ENCODE measurements at regions not wholly inside any gene's neighbourhood (a gene's known extent, or its start where the extent isn't known, plus 50 kb on each side); places are given as distances from the start of the nearest gene placed in this dataset.

- Histone ChIP-seq H3K27me3 (ENCODE audit: control insufficient read depth, low read length) (no peaks in the 10 kb centered on the region), H3K9me2 (replicated peaks; ENCODE audit: control insufficient read depth, low read length) (no peaks in the 10 kb centered on the region; the same call in 1 of the 2 replicates), H3K79me2 (ENCODE audit: control insufficient read depth, low read length) (no peaks in the 10 kb centered on the region), H3K9me3 (ENCODE audit: control insufficient read depth, insufficient read depth, low read length) (no peaks in the 10 kb centered on the region), H3F3A (ENCODE audit: control insufficient read depth, insufficient read depth) (no peaks in the 10 kb centered on the region), H3K36me3 (ENCODE audit: control insufficient read depth, low read length) (no peaks in the 10 kb centered on the region), H3K4me1 (ENCODE audit: control insufficient read depth, low read length) (no peaks in the 10 kb centered on the region), H4K20me1 (ENCODE audit: control insufficient read depth, insufficient read depth, low read depth, low read length) (no peaks in the 10 kb centered on the region), H3K4me3 (ENCODE audit: low read length) (no peak overlapping the region), H3K4me2 (ENCODE audit: low read length) (no peak overlapping the region), H3K27ac (ENCODE audit: low read depth, low read length) (no peak overlapping the region)
- TF ChIP-seq EZH2phosphoT487 (IDR thresholded peaks at IDR 0.05; ENCODE audit: borderline replicate concordance, low read length) (no peak), CTCF (IDR thresholded peaks at IDR 0.05; ENCODE audit: low read depth, low read length, poor library complexity, severe bottlenecking) (no peak)
Observed at GRCh38 chr16:60558936-60559335, 1477.3 kb downstream of the CDH8 start.

GRCh38 chr16:60553090-60553757 is 1483.0 kb downstream of the CDH8 start:
- Histone ChIP-seq H4K20me1 (ENCODE audit: control insufficient read depth, insufficient read depth, low read depth, low read length) (no peaks in the 10 kb centered on the region), H3K36me3 (ENCODE audit: control insufficient read depth, low read length) (no peaks in the 10 kb centered on the region), H3K4me2 (ENCODE audit: low read length) (no peak overlapping the region), H3K4me3 (ENCODE audit: low read length) (no peak overlapping the region), H3K4me1 (ENCODE audit: control insufficient read depth, low read length) (no peaks in the 10 kb centered on the region), H3F3A (ENCODE audit: control insufficient read depth, insufficient read depth) (no peaks in the 10 kb centered on the region), H3K27ac (ENCODE audit: low read depth, low read length) (no peak overlapping the region), H3K9me3 (ENCODE audit: control insufficient read depth, insufficient read depth, low read length) (no peaks in the 10 kb centered on the region), H3K79me2 (ENCODE audit: control insufficient read depth, low read length) (no peaks in the 10 kb centered on the region), H3K9me2 (replicated peaks; ENCODE audit: control insufficient read depth, low read length) (no peaks in the 10 kb centered on the region), H3K27me3 (ENCODE audit: control insufficient read depth, low read length) (no peaks in the 10 kb centered on the region)
- no peak for TF ChIP-seq CTCF (IDR thresholded peaks at IDR 0.05; ENCODE audit: low read depth, low read length, poor library complexity, severe bottlenecking)
- no peak for TF ChIP-seq EZH2phosphoT487 (IDR thresholded peaks at IDR 0.05; ENCODE audit: borderline replicate concordance, low read length)

- Histone ChIP-seq H3K9me3 (ENCODE audit: control insufficient read depth, insufficient read depth, low read length) (no peaks in the 10 kb centered on the region), H3K27me3 (ENCODE audit: control insufficient read depth, low read length) (no peaks in the 10 kb centered on the region), H3K4me2 (ENCODE audit: low read length) (no peak overlapping the region), H4K20me1 (ENCODE audit: control insufficient read depth, insufficient read depth, low read depth, low read length) (no peaks in the 10 kb centered on the region), H3K9me2 (replicated peaks; ENCODE audit: control insufficient read depth, low read length) (no peaks in the 10 kb centered on the region), H3K4me3 (ENCODE audit: low read length) (no peak overlapping the region), H3K4me1 (ENCODE audit: control insufficient read depth, low read length) (no peaks in the 10 kb centered on the region), H3K79me2 (ENCODE audit: control insufficient read depth, low read length) (no peaks in the 10 kb centered on the region), H3K36me3 (ENCODE audit: control insufficient read depth, low read length) (no peaks in the 10 kb centered on the region), H3F3A (ENCODE audit: control insufficient read depth, insufficient read depth) (no peaks in the 10 kb centered on the region), H3K27ac (ENCODE audit: low read depth, low read length) (no peak overlapping the region)
- no peak for TF ChIP-seq CTCF (IDR thresholded peaks at IDR 0.05; ENCODE audit: low read depth, low read length, poor library complexity, severe bottlenecking)
- no peak for TF ChIP-seq EZH2phosphoT487 (IDR thresholded peaks at IDR 0.05; ENCODE audit: borderline replicate concordance, low read length)
Observed at GRCh38 chr16:60541535-60541934, 1494.7 kb downstream of the CDH8 start.

Measured in DOHH2 (cell line).